Activated T-helper 9 cell treated with anti-CD3 and anti-CD28 coated beads, Interleukin-2, amount 50 U/mL, for 16 hours (primary cell): ENCODE measurements at regions not wholly inside any gene's neighbourhood (a gene's known extent, or its start where the extent isn't known, plus 50 kb on each side); places are given as distances from the start of the nearest gene placed in this dataset.
"Not testable (repeated sequence)": the region's sequence is repeated elsewhere in the genome, so short reads cannot be mapped to it uniquely, and the experiment has no call there.

ENCODE experiments used
- DNase-seq: peaks from one replicate; pipeline ENCODE4 v3.0.0-alpha.2; 2020; ENCODE audit warnings: low read depth

DNA sequence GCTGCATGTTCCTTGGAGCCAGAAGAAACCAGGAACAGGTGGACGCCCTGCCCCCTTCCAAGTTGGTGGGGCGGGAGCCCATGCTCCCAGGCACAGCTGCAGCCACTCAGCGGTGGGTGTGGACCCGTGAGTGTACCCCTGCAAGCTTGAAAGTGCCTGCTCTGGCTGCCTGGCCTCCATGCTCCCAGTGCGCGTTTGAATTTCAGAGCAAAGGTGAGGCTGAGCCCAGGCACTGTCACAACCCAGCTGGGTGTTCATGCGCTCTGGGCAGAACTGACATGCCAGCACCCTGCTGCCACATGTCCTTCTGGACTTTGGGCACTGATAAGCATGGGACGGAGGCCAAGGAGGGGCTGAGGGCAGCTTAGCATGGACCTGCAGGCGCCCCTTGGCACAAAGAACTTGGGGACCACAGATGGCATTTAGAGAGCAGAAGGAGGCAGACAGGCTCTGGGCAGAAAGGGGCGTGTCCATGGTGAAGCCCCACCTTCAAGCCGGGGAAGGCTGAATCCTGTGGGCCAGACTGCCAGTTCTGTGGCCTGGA lies 402.0 kb upstream of the NRG3 start:
- DNase-seq, result no peak

- no peak for DNase-seq
Measured at GRCh38 chr10:81473755-81474154, 401.2 kb upstream of the NRG3 start.

DNA sequence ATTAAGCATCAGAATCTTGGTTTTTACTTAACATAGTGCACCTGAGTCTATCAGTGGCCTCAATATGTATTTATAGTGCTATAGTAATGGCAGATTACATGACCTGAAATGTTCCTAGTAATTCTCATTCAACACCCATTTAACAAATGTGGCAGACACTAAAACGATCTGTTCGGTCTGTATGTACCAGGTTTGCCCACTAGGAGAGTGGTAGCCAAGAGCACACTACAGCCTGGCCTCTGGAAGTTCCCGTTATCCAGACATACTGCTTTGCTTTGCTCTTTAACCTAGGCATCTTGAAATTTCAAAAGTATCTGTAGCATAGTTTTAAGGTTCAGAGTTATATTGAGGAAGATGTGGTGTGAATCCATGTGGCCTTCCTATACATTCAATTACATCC lies 395.7 kb upstream of the NRG3 start:
- DNase-seq, result no peak

- DNase-seq, result no peak
Measured at GRCh38 chr10:81496626-81497025, 378.4 kb upstream of the NRG3 start.

- no peak for DNase-seq
Measured at GRCh38 chr10:81498011-81498551, 376.9 kb upstream of the NRG3 start.

DNA sequence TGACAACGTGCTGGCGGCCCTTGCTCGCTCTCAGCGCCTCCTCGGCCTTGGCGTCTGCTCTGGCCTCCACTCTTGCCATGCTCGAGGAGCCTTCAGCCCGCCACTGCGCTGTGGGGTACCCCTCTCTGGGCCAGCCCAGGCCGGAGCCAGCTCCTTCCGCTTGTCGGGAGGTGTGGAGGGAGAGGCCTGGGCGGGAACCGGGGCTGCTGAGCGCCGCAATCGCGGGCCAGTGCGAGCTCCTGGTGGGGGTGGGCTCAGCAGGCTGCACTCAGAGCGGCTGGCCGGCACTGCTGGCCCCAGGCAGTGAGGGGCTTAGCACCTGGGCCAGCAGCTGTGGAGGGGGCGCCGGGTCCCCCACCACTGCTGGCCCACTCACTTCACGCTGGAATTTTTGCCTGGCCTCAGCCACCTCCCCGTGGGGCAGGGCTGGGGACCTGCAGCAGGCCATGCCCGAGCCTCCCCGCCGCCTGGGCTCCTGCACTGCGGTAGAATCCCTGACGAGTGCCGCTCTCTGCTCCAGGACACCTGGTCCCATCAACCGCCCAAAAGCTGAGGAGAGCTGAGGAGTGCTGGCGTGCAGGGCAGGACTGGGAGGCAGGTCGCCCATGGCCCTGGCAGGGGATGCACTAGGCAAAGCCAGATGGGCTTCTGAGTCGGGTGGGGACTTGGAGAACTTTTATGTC lies 372.2 kb upstream of the NRG3 start:
- no peak for DNase-seq

- not testable (repeated sequence) for DNase-seq
Measured at GRCh38 chr10:81505777-81506176, 369.2 kb upstream of the NRG3 start.

- DNase-seq, result no peak
Measured at GRCh38 chr10:81514811-81515210, 360.2 kb upstream of the NRG3 start.

- no peak for DNase-seq
Measured at GRCh38 chr10:81520688-81521087, 354.3 kb upstream of the NRG3 start.

DNA sequence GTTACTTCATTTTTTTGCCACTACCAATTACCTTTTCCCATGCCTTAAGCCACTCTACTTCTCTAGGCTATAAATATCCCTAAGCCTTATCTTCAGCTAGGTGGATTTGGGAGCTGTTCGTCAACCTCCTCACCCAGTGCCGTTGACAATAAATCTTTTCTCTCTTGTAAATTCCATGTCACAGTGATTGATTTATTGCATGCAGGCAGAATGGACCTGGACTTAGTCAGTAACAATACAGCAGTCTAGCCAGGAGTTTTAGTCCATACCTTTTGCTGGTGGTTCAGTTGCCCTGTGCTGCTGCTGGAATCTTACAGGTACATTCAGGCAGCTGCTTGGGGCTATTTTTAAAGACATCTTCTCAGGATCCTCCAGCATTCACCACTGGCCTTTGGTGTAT lies 350.5 kb upstream of the NRG3 start:
- no peak for DNase-seq

DNA sequence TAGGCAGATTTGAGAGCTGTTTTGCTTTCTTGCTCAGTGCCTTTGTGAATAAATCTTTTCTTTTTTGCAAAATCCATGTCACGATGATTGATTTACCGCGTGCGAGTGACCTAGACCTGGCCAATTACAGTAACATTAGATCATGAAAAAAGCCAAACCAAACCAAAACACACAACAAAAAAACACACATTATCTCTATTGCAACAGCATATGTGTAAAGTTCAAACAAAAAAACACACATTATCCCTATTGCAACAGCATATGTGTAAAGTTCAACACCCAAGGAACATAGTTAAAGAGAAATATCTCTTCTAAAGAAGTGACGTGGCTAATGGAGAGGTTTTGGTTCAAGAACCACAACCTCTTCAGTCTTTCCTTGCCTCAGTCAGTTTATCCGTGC lies 342.6 kb upstream of the NRG3 start:
- DNase-seq, result no peak

DNA sequence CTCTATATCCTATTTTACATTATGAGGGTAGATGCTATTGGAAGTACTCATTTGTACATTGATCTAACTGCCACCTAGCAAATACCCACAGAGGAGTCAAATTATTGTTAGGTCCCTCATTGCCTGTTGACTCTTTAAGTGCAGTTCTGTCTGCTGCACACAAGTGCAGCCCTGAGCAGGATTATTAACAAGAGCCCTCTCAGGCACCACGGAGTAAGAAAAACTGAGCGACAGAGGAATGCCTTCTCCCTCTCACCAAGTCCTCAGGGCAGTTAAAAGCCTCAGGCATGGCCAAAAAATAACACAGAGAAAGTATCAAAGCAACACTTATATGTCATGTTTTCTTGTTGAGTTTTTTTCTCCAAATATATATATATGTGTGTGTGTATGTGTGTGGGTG lies 340.0 kb upstream of the NRG3 start:
- DNase-seq, result no peak

- DNase-seq, result no peak
Measured at GRCh38 chr10:81541517-81541916, 333.5 kb upstream of the NRG3 start.

- no peak for DNase-seq
Measured at GRCh38 chr10:81546243-81546642, 328.8 kb upstream of the NRG3 start.

DNA sequence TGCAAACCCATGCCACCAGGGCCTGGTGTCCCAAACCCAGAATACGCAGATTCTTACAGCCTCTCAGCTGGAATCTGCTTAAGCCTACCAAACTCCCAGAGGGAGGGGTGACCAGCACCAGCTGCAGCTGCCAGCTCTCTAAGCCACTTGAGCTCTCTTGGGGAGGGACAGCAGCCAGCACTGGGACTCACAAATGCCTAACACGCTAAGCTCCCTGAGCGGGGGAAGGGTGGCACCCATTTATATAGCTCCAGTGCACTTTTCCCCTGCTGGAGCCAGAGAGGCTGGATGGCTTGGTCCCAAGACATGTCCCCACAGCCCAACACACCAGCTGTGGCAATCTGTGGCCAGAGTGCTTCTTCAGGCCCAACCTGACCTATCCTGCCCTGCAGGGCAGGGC lies 326.8 kb upstream of the NRG3 start:
- no peak for DNase-seq

GRCh38 chr10:81564143-81564542 lies 310.9 kb upstream of the NRG3 start:
- DNase-seq, result no peak

GRCh38 chr10:81569488-81569887 lies 305.5 kb upstream of the NRG3 start:
- no peak for DNase-seq

- DNase-seq, result no peak
Measured at GRCh38 chr10:81570349-81570748, 304.6 kb upstream of the NRG3 start.

DNA sequence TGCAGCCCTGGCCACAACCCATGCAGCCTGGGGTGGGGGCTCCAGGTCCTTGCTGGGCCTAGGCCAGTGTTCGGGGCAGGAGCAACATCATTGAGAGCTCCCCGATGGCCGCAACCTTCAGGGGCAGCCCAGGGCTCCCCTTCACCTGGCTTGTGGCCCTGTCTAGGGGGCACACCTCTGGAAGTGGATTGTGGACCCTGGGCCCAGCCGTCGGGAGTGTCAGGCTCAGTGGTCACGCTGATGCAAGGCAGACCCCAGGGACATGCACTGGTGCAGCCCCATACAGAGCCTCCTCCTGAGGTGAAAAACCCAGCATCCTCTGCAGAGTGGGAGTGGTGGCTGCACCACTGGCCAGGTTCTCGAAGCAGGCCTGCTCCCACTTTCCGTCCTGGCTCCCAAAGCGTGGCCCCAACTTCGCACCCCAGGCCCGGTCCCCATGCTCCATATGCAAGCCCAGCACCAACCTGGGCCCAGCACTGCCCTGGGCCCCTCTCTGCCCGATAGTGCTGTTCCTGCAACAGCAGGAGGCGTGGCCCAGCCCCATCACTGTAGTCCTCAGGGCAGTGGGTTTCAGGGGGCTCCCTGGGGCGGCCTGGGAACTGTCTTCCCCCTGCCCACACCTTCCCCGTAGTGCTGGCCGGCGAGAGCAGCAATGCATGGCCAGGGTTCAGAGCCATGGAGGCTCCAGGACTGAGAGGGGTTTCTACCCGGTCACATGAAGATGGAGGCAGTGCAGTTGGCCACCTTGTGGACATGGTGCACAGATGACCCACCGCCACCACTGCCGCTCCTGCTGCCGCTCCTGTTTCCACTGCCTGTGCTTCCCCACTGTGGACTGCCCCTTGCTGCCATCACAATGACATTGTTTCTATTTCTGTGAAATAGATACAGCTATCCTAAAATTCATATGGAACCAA lies 303.9 kb upstream of the NRG3 start:
- DNase-seq, result no peak

DNA sequence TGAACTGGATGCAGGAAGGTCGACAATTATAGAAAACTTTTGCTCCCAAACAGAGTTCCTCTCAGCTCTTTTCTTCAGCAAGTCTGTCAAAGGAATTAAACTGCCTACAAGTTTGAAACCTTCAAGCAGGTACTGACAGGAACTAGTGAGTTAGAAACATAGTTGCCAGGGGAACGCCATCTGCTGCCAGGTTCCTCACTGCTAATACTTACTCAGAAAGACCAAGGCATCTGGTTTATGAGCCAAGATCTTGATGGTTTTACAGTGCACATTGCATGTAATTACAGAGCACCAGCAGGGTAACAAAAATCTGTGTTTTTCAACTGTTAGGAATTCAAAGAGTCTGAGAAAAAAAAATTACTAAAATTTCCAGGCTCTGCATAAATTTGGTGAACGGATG lies 300.0 kb upstream of the NRG3 start:
- DNase-seq, result no peak

- no peak for DNase-seq
Measured at GRCh38 chr10:81576336-81576735, 298.7 kb upstream of the NRG3 start.

- DNase-seq, result no peak
Measured at GRCh38 chr10:81594991-81595390, 280.0 kb upstream of the NRG3 start.

GRCh38 chr10:81600185-81600584 lies 274.8 kb upstream of the NRG3 start:
- DNase-seq, result no peak
